ENCODE measurements at regions not wholly inside any gene's neighbourhood (a gene's known extent, or its start where the extent isn't known, plus 50 kb on each side); places are given as distances from the start of the nearest gene placed in this dataset.
"Not testable (repeated sequence)": the region's sequence is repeated elsewhere in the genome, so short reads cannot be mapped to it uniquely, and the experiment has no call there.

DNA sequence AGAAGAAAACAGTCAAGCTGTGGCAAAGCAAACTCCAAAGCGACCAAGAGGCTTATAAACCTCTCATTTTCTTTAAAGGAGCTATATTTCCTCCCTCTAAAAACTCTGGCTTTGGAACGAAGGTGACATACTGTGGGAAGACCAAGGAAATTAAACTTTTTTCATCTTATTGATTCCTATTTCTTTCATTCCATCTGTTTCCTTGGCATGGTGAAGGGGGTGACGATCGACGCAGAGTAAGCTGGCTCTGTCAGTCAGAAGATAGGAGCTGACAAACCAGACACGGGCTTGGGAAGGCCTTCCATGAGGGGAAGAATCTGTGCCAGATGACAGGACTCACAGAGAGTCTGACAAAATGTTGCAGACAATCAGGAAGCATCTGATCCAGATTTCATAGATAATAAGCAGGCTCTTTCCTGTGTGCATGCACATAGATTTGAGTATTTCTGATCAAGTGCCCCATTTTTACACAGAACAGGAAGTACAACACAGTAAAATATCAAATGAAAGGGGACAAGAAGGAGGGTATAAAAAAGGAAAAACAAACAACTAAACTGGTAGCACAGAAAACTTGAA, 261.7 kb downstream of the SATB2 start:
- DNase-seq (ENCODE audit: insufficient read length, low spot score, missing footprints), result no peak
- no peak overlapping the region for H2AFZ ChIP-seq (ENCODE audit: low read length)
- H3K36me3 ChIP-seq (ENCODE audit: insufficient read depth, low read length), result no peaks in the 10 kb centered on the region
- H3K4me2 ChIP-seq (ENCODE audit: insufficient read depth, low read length), result no peak overlapping the region
- no peaks in the 10 kb centered on the region for H4K20me1 ChIP-seq (ENCODE audit: insufficient read depth, low read length)
- H3K27me3 ChIP-seq (ENCODE audit: insufficient read depth, low read length), result no peaks in the 10 kb centered on the region
- no peak overlapping the region for H3K27ac ChIP-seq (ENCODE audit: low read depth, low read length)
- no peaks in the 10 kb centered on the region for H3K79me2 ChIP-seq (ENCODE audit: insufficient read depth, low read length)
- TF ChIP-seq, protein P1, sequence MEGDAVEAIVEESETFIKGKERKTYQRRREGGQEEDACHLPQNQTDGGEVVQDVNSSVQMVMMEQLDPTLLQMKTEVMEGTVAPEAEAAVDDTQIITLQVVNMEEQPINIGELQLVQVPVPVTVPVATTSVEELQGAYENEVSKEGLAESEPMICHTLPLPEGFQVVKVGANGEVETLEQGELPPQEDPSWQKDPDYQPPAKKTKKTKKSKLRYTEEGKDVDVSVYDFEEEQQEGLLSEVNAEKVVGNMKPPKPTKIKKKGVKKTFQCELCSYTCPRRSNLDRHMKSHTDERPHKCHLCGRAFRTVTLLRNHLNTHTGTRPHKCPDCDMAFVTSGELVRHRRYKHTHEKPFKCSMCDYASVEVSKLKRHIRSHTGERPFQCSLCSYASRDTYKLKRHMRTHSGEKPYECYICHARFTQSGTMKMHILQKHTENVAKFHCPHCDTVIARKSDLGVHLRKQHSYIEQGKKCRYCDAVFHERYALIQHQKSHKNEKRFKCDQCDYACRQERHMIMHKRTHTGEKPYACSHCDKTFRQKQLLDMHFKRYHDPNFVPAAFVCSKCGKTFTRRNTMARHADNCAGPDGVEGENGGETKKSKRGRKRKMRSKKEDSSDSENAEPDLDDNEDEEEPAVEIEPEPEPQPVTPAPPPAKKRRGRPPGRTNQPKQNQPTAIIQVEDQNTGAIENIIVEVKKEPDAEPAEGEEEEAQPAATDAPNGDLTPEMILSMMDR (IDR thresholded peaks at IDR 0.05; ENCODE audit: extremely low read depth, low read depth, low read length), result no peak
- H3K4me3 ChIP-seq (ENCODE audit: insufficient read depth, low read length), result no peak overlapping the region
- H3K4me1 ChIP-seq (ENCODE audit: insufficient read depth, low read length), result no peaks in the 10 kb centered on the region
- H3K9me3 ChIP-seq (ENCODE audit: low read depth, low read length), result no peaks in the 10 kb centered on the region

DNA sequence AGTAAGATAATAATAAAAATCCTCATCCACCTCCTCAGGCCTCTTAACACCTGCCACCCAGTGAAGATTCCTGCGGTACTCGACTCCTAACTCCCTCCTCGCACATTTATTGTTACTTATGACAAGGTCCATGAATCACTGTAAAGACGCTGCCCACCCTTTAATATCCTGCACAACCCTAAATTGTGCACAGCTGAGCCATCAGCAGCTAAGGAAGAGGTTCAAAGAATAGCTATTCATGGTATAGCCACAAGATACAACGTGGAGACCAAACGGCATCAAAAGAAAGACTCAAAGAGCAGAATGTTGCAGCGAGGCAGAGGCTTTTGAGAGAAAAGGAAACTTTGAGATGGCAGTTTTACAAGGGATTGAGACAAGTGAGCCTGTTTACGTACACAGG, 266.3 kb downstream of the SATB2 start:
- H3K27me3 ChIP-seq (ENCODE audit: insufficient read depth, low read length), result no peaks in the 10 kb centered on the region
- no peaks in the 10 kb centered on the region for H3K4me1 ChIP-seq (ENCODE audit: insufficient read depth, low read length)
- TF ChIP-seq, protein P1 (IDR thresholded peaks at IDR 0.05; ENCODE audit: extremely low read depth, low read depth, low read length), result no peak
- no peak overlapping the region for H3K4me2 ChIP-seq (ENCODE audit: insufficient read depth, low read length)
- no peaks in the 10 kb centered on the region for H3K36me3 ChIP-seq (ENCODE audit: insufficient read depth, low read length)
- H3K4me3 ChIP-seq (ENCODE audit: insufficient read depth, low read length), result no peak overlapping the region
- H3K79me2 ChIP-seq (ENCODE audit: insufficient read depth, low read length), result no peaks in the 10 kb centered on the region
- no peaks in the 10 kb centered on the region for H4K20me1 ChIP-seq (ENCODE audit: insufficient read depth, low read length)
- no peak overlapping the region for H2AFZ ChIP-seq (ENCODE audit: low read length)
- H3K9me3 ChIP-seq (ENCODE audit: low read depth, low read length), result no peaks in the 10 kb centered on the region
- H3K27ac ChIP-seq (ENCODE audit: low read depth, low read length), result no peak overlapping the region
- DNase-seq (ENCODE audit: insufficient read length, low spot score, missing footprints), result no peak

DNA sequence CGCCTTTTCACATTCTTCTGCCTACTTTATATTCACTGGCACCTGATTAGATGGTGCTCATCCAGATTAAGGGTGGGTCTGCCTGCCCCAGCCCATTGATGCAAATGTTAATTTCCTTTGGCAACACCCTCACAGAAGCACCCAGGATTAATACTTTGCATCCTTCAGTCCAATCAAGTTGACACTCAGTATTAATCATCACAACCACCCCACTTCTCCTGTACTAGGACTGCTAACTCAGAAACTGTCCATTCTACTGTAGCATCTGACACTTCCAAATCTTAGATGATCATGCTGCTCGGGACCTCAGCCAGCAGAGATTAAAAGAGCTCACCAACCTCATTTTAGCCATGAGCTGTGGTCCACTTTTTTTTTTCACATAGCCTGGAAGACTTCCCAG, 268.5 kb downstream of the SATB2 start:
- Histone ChIP-seq H3K36me3 (ENCODE audit: insufficient read depth, low read length) (no peaks in the 10 kb centered on the region), H3K4me1 (ENCODE audit: insufficient read depth, low read length) (no peaks in the 10 kb centered on the region), H3K27me3 (ENCODE audit: insufficient read depth, low read length) (no peaks in the 10 kb centered on the region), H2AFZ (ENCODE audit: low read length) (no peak overlapping the region), H3K9me3 (ENCODE audit: low read depth, low read length) (no peaks in the 10 kb centered on the region), H3K27ac (ENCODE audit: low read depth, low read length) (no peak overlapping the region), H3K79me2 (ENCODE audit: insufficient read depth, low read length) (no peaks in the 10 kb centered on the region), H3K4me2 (ENCODE audit: insufficient read depth, low read length) (no peak overlapping the region), H3K4me3 (ENCODE audit: insufficient read depth, low read length) (no peak overlapping the region), H4K20me1 (ENCODE audit: insufficient read depth, low read length) (no peaks in the 10 kb centered on the region)
- DNase-seq (ENCODE audit: insufficient read length, low spot score, missing footprints), result no peak
- TF ChIP-seq, protein P1 (IDR thresholded peaks at IDR 0.05; ENCODE audit: extremely low read depth, low read depth, low read length), result no peak

DNA sequence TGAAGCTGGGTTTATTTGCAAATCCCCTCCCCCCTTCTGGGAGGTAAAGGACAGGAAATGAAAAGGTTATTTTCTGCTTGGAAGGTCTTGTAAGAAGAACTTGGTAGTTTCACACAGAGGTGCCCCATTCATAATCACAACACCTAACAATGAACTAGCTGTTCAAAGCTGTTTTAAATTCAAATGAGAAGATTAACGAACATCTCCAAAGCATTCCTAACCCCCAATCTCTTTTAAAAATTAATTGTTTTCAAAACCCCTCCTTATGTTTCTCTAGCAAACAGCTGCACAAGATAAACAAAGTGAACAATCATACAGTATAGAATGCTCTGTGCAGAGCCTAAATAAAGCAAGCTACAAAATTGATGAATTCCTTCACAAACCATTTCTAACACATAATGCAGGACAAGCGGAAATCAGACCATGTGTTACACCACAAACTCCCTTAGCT, 271.4 kb downstream of the SATB2 start:
- Histone ChIP-seq H3K27ac (ENCODE audit: low read depth, low read length) (no peak overlapping the region), H4K20me1 (ENCODE audit: insufficient read depth, low read length) (no peaks in the 10 kb centered on the region), H3K79me2 (ENCODE audit: insufficient read depth, low read length) (no peaks in the 10 kb centered on the region), H3K4me2 (ENCODE audit: insufficient read depth, low read length) (no peak overlapping the region), H3K4me3 (ENCODE audit: insufficient read depth, low read length) (no peak overlapping the region), H2AFZ (ENCODE audit: low read length) (no peak overlapping the region), H3K27me3 (ENCODE audit: insufficient read depth, low read length) (no peaks in the 10 kb centered on the region), H3K36me3 (ENCODE audit: insufficient read depth, low read length) (no peaks in the 10 kb centered on the region), H3K4me1 (ENCODE audit: insufficient read depth, low read length) (no peaks in the 10 kb centered on the region), H3K9me3 (ENCODE audit: low read depth, low read length) (no peaks in the 10 kb centered on the region)
- TF ChIP-seq, protein P1 (IDR thresholded peaks at IDR 0.05; ENCODE audit: extremely low read depth, low read depth, low read length), result no peak
- no peak for DNase-seq (ENCODE audit: insufficient read length, low spot score, missing footprints)

DNA sequence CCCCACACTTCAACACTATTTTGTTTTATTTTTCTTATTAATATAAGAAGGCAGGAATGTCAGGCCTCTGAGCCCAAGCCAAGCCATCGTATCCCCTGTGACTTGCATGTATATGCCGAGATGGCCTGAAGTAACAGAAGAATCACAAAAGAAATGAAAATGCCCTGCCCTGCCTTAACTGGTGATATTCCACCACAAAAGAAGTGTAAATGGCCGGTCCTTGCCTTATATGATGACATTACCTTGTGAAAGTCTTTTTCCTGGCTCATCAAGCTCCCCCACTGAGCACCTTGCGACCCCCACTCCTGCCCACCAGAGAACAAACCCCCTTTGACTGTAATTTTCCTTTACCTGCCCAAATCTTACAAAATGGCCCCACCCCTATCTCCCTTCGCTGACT, 272.6 kb downstream of the SATB2 start:
- H3K4me1 ChIP-seq (ENCODE audit: insufficient read depth, low read length); H3K4me2 ChIP-seq (ENCODE audit: insufficient read depth, low read length); H3K27me3 ChIP-seq (ENCODE audit: insufficient read depth, low read length); DNase-seq (ENCODE audit: insufficient read length, low spot score, missing footprints); H2AFZ ChIP-seq (ENCODE audit: low read length); H3K9me3 ChIP-seq (ENCODE audit: low read depth, low read length); H4K20me1 ChIP-seq (ENCODE audit: insufficient read depth, low read length); H3K4me3 ChIP-seq (ENCODE audit: insufficient read depth, low read length); H3K36me3 ChIP-seq (ENCODE audit: insufficient read depth, low read length); H3K27ac ChIP-seq (ENCODE audit: low read depth, low read length); H3K79me2 ChIP-seq (ENCODE audit: insufficient read depth, low read length): not testable (repeated sequence)
